Breast epithelium (tissue), 3 donors: ENCODE measurements at regions not wholly inside any gene's neighbourhood (a gene's known extent, or its start where the extent isn't known, plus 50 kb on each side); places are given as distances from the start of the nearest gene placed in this dataset.

ENCODE experiments used
- POLR2A ChIP-seq: fragments of 450-650 bp; IDR thresholded peaks from one replicate; pipeline ENCODE4 v1.6.1; 2016; ENCODE audit warnings: antibody characterized with exemption, mild to moderate bottlenecking, moderate library complexity
- POLR2AphosphoS5 ChIP-seq, 3 donors: sonication (generic); formaldehyde crosslinking; IDR thresholded peaks; one replicate each; pipeline ENCODE4 v1.6.1; 2017; ENCODE audit warnings: antibody characterized with exemption in 3 of 3
- TF ChIP-seq, protein P1 (sequence below), 3 donors: fragments of 450-650 bp; IDR thresholded peaks; one replicate each; pipeline ENCODE4 v1.5.1; 2016 to 2017; ENCODE audit warnings: antibody characterized with exemption in 3 of 3, mild to moderate bottlenecking in 3 of 3, moderate library complexity in 3 of 3

GRCh38 chr1:222457513-222457912 lies 90.4 kb downstream of the HHIPL2 start:
- TF ChIP-seq POLR2AphosphoS5 (IDR thresholded peaks at IDR 0.05) = no peak
- TF ChIP-seq, protein P1, sequence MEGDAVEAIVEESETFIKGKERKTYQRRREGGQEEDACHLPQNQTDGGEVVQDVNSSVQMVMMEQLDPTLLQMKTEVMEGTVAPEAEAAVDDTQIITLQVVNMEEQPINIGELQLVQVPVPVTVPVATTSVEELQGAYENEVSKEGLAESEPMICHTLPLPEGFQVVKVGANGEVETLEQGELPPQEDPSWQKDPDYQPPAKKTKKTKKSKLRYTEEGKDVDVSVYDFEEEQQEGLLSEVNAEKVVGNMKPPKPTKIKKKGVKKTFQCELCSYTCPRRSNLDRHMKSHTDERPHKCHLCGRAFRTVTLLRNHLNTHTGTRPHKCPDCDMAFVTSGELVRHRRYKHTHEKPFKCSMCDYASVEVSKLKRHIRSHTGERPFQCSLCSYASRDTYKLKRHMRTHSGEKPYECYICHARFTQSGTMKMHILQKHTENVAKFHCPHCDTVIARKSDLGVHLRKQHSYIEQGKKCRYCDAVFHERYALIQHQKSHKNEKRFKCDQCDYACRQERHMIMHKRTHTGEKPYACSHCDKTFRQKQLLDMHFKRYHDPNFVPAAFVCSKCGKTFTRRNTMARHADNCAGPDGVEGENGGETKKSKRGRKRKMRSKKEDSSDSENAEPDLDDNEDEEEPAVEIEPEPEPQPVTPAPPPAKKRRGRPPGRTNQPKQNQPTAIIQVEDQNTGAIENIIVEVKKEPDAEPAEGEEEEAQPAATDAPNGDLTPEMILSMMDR (IDR thresholded peaks at IDR 0.05) = no peak
- no peak for TF ChIP-seq POLR2A
